ENCODE measurements at regions not wholly inside any gene's neighbourhood (a gene's known extent, or its start where the extent isn't known, plus 50 kb on each side); places are given as distances from the start of the nearest gene placed in this dataset.

GRCh38 chr6:14543971-14544585 lies 426.5 kb downstream of the CD83 start:
- Histone ChIP-seq H3K27me3 (replicated peaks) (no peaks in the 10 kb centered on the region), H3K36me3 (replicated peaks) (no peaks in the 10 kb centered on the region), H3K27ac (no peak overlapping the region), H3K4me3 (ENCODE audit: low read depth, low read length) (no peak overlapping the region)
- in situ Hi-C loops (cut with HindIII; ENCODE audit: low pct_ligation_motif_present, low sequenced_read_pairs), result no loop called here
- TF ChIP-seq CTCF (IDR thresholded peaks at IDR 0.05; ENCODE audit: low read depth, low read length, missing control alignments), result no peak
- DNase-seq, result no peak

- in situ Hi-C loops (cut with HindIII; ENCODE audit: low pct_ligation_motif_present, low sequenced_read_pairs), result no loop called here
Measured at GRCh38 chr6:14544666-14545065, 427.1 kb downstream of the CD83 start.

GRCh38 chr6:14545496-14545895 lies 427.9 kb downstream of the CD83 start:
- in situ Hi-C loops (cut with HindIII; ENCODE audit: low pct_ligation_motif_present, low sequenced_read_pairs), result no loop called here
- H3K4me3 ChIP-seq (ENCODE audit: low read depth, low read length), result no peak overlapping the region
- no peak for DNase-seq
- TF ChIP-seq CTCF (IDR thresholded peaks at IDR 0.05; ENCODE audit: low read depth, low read length, missing control alignments), result no peak
- H3K36me3 ChIP-seq (replicated peaks), result no peaks in the 10 kb centered on the region
- no peak overlapping the region for H3K27ac ChIP-seq
- no peaks in the 10 kb centered on the region for H3K27me3 ChIP-seq (replicated peaks)

More at GRCh38 chr6:14544666-14545065, 427.1 kb downstream of the CD83 start:
- no peaks in the 10 kb centered on the region for H3K36me3 ChIP-seq (replicated peaks)
- no peak overlapping the region for H3K4me3 ChIP-seq (ENCODE audit: low read depth, low read length)
- no peak for DNase-seq
- no peak for TF ChIP-seq CTCF (IDR thresholded peaks at IDR 0.05; ENCODE audit: low read depth, low read length, missing control alignments)
- no peak overlapping the region for H3K27ac ChIP-seq
- no peaks in the 10 kb centered on the region for H3K27me3 ChIP-seq (replicated peaks)

GRCh38 chr6:14546036-14546435 lies 428.5 kb downstream of the CD83 start:
- no peak for DNase-seq
- no peaks in the 10 kb centered on the region for H3K27me3 ChIP-seq (replicated peaks)
- no peaks in the 10 kb centered on the region for H3K36me3 ChIP-seq (replicated peaks)
- TF ChIP-seq CTCF (IDR thresholded peaks at IDR 0.05; ENCODE audit: low read depth, low read length, missing control alignments), result no peak
- H3K27ac ChIP-seq, result no peak overlapping the region
- no peak overlapping the region for H3K4me3 ChIP-seq (ENCODE audit: low read depth, low read length)
- in situ Hi-C loops (cut with HindIII; ENCODE audit: low pct_ligation_motif_present, low sequenced_read_pairs), result no loop called here

- Histone ChIP-seq H3K4me3 (ENCODE audit: low read depth, low read length) (no peak overlapping the region), H3K27ac (no peak overlapping the region), H3K27me3 (replicated peaks) (no peaks in the 10 kb centered on the region), H3K36me3 (replicated peaks) (no peaks in the 10 kb centered on the region)
- no peak for TF ChIP-seq CTCF (IDR thresholded peaks at IDR 0.05; ENCODE audit: low read depth, low read length, missing control alignments)
- no peak for DNase-seq
- in situ Hi-C loops (cut with HindIII; ENCODE audit: low pct_ligation_motif_present, low sequenced_read_pairs), result no loop called here
Measured at GRCh38 chr6:14547284-14547998, 429.9 kb downstream of the CD83 start.
